Stimulated activated CD4-positive, alpha-beta T cell treated with anti-CD3 and anti-CD28 coated beads, Interleukin-12 subunit alpha, Interleukin-12 subunit beta, amount 100 ng/mL, for 48 hours (primary cell): ENCODE measurements at regions not wholly inside any gene's neighbourhood (a gene's known extent, or its start where the extent isn't known, plus 50 kb on each side); places are given as distances from the start of the nearest gene placed in this dataset.

Experiments
- DNase-seq, 3 donors: peaks; one replicate each; pipeline ENCODE4 v3.0.0-alpha.2; 2020; ENCODE audit warnings: low read depth in 2 of 3, low spot score in 1 of 3

- DNase-seq, result no peak
Observed at GRCh38 chr1:228823200-228823599, 87.9 kb downstream of the RHOU start.

- no peak for DNase-seq
Observed at GRCh38 chr1:228824366-228824765, 89.1 kb downstream of the RHOU start.

DNA sequence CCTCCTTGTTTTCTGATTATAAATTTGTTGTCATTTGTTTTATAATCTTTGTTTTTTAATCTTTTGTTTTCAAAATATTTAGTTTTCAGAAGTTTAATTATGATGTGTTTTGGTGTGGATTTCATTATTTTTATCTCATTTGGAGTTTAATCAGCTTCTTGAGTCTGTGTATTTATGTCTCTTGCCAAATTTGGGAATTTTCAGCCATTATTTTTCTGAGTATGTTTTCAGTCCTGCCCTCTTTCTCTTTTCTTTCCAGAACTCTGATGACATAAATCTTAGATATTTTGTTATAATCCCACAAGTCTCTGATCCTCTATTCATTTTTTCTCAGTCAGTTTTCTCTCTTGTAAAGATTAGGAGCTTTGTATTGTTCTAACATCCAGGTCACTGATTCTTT lies 89.8 kb downstream of the RHOU start:
- no peak for DNase-seq

DNA sequence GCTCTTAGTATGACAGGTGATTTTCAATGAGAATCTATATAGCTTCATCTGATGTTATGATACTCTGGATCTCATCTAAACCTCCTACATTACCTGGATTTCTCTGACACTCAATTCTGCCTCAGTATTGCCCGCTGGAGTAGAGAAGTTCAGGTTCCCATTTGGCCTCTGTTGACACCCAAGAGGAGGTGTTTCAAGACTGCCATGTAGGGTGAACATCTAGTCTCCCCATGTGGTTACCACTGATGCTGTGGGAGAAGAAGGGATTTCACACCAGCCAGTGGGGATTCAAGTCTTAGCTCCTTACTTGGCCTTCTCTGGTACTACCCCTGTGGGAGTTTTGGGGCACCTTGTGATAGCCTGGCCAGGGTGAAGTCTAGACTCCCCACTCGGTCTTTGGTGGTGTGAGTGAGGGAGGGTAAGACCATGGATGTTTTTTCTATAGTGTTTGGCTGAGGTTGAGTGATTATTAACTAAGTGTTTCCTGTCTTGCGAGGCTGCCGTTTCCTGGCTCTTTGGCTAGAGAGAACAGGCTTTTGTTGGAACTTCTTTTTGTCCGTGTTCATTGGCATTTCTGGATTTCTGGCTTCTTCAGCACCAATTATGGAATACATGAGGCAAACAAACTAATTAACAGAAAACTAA lies 90.7 kb downstream of the RHOU start:
- DNase-seq, result no peak

GRCh38 chr1:228827019-228827418 lies 91.7 kb downstream of the RHOU start:
- no peak for DNase-seq

- no peak for DNase-seq
Observed at GRCh38 chr1:228828151-228828550, 92.9 kb downstream of the RHOU start.

- DNase-seq, result no peak
Observed at GRCh38 chr1:228830185-228830953, 95.1 kb downstream of the RHOU start.

GRCh38 chr1:228830954-228831481 lies 95.7 kb downstream of the RHOU start:
- DNase-seq, result no peak

DNA sequence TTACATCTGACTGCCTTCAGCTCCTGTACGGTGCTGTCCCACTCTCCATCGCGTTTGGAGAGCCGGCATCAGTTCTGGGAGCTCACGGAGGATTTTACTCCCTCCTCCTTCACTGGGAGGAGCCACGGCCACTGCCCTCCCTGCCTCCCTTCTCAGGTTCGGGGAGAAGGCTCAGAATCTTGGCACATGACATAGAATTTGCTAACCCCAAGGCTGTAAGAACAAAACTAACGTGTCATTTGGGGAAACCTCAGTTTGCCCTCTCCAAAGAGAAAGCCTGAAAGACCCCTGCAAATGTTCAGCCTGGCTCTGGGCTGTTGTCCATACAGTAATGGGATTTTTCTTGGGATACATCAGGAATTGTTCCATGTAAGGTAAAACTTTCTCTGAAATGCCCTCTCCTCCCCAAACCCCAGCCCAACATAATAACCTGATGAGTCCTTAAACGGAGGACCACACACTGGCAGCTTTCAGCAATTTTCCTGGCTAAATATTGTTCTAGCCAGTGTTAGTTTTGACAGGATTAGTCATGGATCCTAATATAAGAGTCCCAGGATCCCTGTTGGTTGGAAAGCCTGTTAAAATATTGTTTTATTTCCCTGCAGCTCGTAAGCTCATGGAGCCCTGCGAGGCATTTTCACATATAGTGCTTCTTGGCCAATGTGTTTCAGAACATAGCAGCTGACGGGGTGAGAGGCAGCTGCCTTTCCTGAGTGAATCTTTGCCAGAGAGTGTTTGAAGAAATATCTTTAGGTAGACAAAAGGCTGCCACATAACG lies 98.8 kb downstream of the RHOU start:
- no peak for DNase-seq

- no peak for DNase-seq
Observed at GRCh38 chr1:228835456-228835855, 100.2 kb downstream of the RHOU start.

DNA sequence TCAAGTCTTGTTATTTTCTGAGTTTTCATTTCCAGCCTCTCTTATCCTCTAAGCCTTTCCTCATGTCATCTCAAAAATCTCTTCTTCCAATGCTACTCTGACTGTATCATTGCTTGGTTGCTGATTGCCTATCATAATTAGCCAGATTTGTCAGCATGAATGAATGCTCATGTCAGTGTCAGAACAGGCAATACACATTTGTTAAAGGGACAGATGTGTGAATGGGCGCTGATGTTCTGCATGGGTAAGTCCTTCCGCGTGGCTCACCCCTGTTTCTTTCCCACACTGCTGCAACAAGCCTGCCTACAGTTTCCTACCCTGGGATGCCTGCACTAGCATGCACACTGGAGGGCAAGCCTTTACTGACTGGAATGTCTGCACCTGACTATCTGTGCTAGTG lies 100.6 kb downstream of the RHOU start:
- DNase-seq, result no peak

- no peak for DNase-seq
Observed at GRCh38 chr1:228836427-228836826, 101.1 kb downstream of the RHOU start.

DNA sequence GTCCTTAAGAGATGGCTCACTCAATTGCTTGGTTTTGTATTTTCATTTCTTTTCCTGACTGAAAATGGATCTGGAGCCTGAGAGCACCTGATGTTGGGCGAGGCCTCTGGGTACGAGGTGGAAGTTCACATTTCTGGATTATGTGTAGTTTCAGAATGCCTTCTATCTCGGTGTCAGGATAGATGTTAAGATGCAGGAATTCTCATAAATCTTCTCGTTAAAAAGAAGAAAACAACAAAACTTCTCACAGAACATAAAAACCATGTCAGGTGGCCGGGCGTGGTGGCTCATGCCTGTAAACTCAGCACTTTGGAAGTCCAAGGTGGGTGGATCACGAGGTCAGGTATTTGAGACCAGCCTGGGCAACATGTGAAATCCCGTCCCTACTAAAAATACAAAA lies 101.8 kb downstream of the RHOU start:
- no peak for DNase-seq

- no peak for DNase-seq
Observed at GRCh38 chr1:228837817-228838716, 102.8 kb downstream of the RHOU start.

DNA sequence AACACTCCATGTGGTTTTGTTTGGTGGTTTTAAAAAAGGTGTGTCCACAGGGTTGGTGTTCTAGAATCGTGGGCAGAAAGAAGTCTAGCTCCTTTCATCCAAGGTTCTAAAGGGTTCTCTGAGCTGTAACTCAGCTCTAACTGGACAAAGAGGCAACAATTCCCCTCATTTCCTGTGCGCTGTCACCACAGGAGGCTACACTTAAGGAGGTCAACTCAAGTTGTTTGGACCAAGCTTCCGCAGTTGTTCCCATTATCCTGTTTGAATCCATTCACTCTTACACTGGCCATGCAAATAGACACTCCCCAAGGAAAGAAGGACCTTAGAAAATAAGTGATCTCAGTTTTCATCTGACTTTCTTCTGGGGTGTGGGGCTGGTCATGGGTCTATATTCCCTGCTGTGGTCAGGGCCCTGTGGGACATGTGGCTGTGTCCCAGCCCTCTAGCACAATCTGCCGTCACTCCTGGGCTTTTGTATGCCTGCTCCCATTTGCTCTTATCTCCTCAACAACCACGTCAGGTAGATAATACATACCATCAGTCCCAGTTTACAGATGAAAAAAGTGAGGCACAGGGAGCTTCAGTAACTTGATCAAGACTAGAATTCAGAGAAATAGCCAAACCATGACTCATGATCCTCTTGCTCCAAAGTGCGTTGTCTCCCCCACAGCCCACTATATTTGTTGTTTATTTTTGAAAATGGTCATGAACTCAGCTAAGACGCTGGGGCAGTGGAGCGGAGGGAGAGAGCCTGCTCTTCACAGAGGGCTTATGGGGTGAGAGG lies 103.6 kb downstream of the RHOU start:
- DNase-seq, result no peak

DNA sequence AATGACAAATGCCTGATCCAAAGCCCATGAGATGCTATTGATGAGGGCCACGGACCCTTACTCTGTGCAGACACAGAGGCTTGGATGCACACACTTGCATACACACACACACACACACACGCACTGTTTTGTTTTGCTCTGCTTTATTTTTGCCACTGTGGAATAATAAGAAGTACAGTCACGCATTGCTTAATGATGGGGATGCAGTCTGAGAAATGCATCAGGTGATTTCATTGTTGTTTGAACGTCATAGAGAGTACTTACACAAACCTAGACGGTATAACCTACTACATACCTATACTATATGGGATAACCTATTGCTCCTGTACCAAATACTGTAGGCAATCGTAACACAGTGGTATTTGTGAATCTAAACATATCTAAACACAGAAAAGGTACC lies 104.4 kb downstream of the RHOU start:
- DNase-seq, result no peak

DNA sequence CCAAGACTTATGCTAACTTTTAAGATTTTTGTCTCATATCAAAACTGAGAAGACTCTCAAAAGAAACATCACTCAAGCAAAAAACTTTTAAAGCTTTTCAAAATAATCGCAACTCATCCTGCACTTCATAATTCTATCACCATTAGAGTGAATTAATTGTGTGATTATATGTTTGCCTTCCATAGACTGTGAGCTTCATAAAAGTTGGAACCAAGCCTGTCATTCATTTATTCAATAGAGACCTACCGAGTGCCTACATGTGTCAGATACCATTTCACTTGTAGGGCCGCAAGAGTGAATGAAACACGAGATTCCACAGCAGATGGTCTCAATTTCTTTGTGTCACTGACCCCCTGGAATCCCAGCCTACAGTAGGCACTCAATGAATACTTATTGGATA lies 106.4 kb downstream of the RHOU start:
- DNase-seq, result no peak

- DNase-seq, result no peak
Observed at GRCh38 chr1:228842094-228842775, 107.0 kb downstream of the RHOU start.

GRCh38 chr1:228845101-228845500 lies 109.8 kb downstream of the RHOU start:
- DNase-seq, result no peak

- no peak for DNase-seq
Observed at GRCh38 chr1:228846952-228847351, 111.7 kb downstream of the RHOU start.
